ENCODE measurements at regions not wholly inside any gene's neighbourhood (a gene's known extent, or its start where the extent isn't known, plus 50 kb on each side); places are given as distances from the start of the nearest gene placed in this dataset.

GRCh38 chr5:30574761-30575160, 618.7 kb upstream of the CDH6 start:
- TF ChIP-seq CTCF (IDR thresholded peaks at IDR 0.05; ENCODE audit: control insufficient read depth, insufficient read depth, low read depth, low read length, missing control alignments) = no peak
- H3K4me3 ChIP-seq (ENCODE audit: control insufficient read depth, low read depth, low read length) = no peak overlapping the region
- DNase-seq (ENCODE audit: low read depth) = no peak

GRCh38 chr5:30572279-30572678, 621.2 kb upstream of the CDH6 start:
- DNase-seq (ENCODE audit: low read depth) = no peak
- TF ChIP-seq CTCF (IDR thresholded peaks at IDR 0.05; ENCODE audit: control insufficient read depth, insufficient read depth, low read depth, low read length, missing control alignments) = no peak
- no peak overlapping the region for H3K4me3 ChIP-seq (ENCODE audit: control insufficient read depth, low read depth, low read length)

- H3K4me3 ChIP-seq (ENCODE audit: control insufficient read depth, low read depth, low read length) = no peak overlapping the region
- DNase-seq (ENCODE audit: low read depth) = no peak
- no peak for TF ChIP-seq CTCF (IDR thresholded peaks at IDR 0.05; ENCODE audit: control insufficient read depth, insufficient read depth, low read depth, low read length, missing control alignments)
Observed at GRCh38 chr5:30561771-30562170, 631.7 kb upstream of the CDH6 start.

- no peak overlapping the region for H3K4me3 ChIP-seq (ENCODE audit: control insufficient read depth, low read depth, low read length)
- no peak for TF ChIP-seq CTCF (IDR thresholded peaks at IDR 0.05; ENCODE audit: control insufficient read depth, insufficient read depth, low read depth, low read length, missing control alignments)
- no peak for DNase-seq (ENCODE audit: low read depth)
Observed at GRCh38 chr5:30551618-30552017, 641.9 kb upstream of the CDH6 start.

- DNase-seq (ENCODE audit: low read depth) = no peak
- no peak for TF ChIP-seq CTCF (IDR thresholded peaks at IDR 0.05; ENCODE audit: control insufficient read depth, insufficient read depth, low read depth, low read length, missing control alignments)
- H3K4me3 ChIP-seq (ENCODE audit: control insufficient read depth, low read depth, low read length) = no peak overlapping the region
Observed at GRCh38 chr5:30548580-30549305, 644.7 kb upstream of the CDH6 start.

- TF ChIP-seq CTCF (IDR thresholded peaks at IDR 0.05; ENCODE audit: control insufficient read depth, insufficient read depth, low read depth, low read length, missing control alignments) = no peak
Observed at GRCh38 chr5:30540150-30540549, 653.3 kb upstream of the CDH6 start.

More at GRCh38 chr5:30540150-30540549, 653.3 kb upstream of the CDH6 start:
- H3K4me3 ChIP-seq (ENCODE audit: control insufficient read depth, low read depth, low read length) = no peak overlapping the region
- no peak for DNase-seq (ENCODE audit: low read depth)

Data from AG09309 (cell line).